T47D (cell line): ENCODE measurements at regions not wholly inside any gene's neighbourhood (a gene's known extent, or its start where the extent isn't known, plus 50 kb on each side); places are given as distances from the start of the nearest gene placed in this dataset.
"Not testable (repeated sequence)": the region's sequence is repeated elsewhere in the genome, so short reads cannot be mapped to it uniquely, and the experiment has no call there.

Experiments
- DNase-seq, 2 experiments: peaks; one replicate each; pipeline versions ENCODE4 v3.0.0 to v3.0.0-alpha.2; 2011 to 2012; ENCODE audit warnings: low read depth in 1 of 2, low spot score in 1 of 2
- JUND ChIP-seq: IDR thresholded peaks from 2 replicates; pipeline ENCODE4 v1.6.1; 2012; ENCODE audit warnings: low read depth
- in situ Hi-C: cut with HindIII; loops from 2 replicates; pipeline ENCODE4 v1.10.0; 2016; ENCODE audit warnings: low sequenced_read_pairs, low pct_unique_long_range_greater_than_20kb

DNA sequence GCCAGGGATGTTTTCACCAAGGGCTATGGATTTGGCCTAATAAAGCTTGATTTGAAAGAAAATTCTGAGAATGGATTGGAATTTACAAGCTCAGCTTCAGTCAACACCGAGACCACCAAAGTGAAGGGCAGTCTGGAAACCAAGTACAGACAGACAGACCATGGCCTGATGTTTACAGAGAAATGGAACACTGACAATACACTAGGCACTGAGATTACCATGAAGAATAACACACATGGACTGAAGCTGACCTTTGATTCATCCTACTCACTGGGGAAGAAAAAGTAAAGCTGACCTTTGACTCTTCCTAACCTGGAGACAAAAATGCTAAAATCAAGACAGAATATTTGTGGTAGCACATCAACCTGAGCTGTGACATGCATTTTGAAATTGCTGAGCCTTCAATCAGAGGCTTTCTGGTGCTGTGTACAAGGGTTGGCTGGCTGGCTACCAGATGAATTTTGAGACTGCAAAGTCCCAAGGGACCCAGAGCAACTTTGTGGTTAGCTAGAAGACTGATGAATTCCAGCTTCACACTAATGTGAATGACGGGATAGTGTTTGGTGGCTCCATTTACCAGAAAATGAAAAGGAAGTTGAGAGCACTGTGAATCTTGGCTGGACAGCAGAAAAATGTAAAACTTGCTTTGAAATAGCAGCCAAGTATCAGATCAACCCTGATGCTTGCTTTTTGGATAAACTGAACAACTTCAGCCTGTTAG, 190.4 kb upstream of the KCTD3 start:
- in situ Hi-C loops: no loop called here
- DNase-seq: no peak
- TF ChIP-seq JUND: no peak

- no peak for TF ChIP-seq JUND
- in situ Hi-C loops: no loop called here
- no peak for DNase-seq
Measured at GRCh38 chr1:215377746-215378145, 189.4 kb upstream of the KCTD3 start.

GRCh38 chr1:215380566-215380965, 186.5 kb upstream of the KCTD3 start:
- in situ Hi-C loops: no loop called here
- no peak for DNase-seq
- no peak for TF ChIP-seq JUND

DNA sequence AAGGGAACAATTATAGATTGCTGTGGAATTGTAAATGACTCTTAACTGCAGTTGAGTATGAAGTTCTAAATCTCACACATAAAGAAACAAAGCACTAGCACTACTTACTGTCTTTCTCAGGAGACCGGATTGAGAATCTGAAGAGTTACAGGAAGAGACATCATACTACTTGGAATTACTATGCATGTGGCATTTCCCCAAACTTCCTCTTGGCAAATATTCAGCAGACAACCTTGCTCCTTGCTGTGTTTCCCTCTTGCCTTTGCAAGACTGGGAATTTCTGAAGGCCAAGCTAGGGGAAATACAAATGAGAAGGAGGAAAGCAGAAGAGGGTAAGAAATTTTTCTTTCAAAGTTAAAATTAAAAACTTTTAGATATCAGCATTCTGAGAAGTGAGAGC, 173.6 kb upstream of the KCTD3 start:
- DNase-seq: peak in 1 of 2 experiments; percentile 64
- no peak for TF ChIP-seq JUND
- in situ Hi-C loops: no loop called here

DNA sequence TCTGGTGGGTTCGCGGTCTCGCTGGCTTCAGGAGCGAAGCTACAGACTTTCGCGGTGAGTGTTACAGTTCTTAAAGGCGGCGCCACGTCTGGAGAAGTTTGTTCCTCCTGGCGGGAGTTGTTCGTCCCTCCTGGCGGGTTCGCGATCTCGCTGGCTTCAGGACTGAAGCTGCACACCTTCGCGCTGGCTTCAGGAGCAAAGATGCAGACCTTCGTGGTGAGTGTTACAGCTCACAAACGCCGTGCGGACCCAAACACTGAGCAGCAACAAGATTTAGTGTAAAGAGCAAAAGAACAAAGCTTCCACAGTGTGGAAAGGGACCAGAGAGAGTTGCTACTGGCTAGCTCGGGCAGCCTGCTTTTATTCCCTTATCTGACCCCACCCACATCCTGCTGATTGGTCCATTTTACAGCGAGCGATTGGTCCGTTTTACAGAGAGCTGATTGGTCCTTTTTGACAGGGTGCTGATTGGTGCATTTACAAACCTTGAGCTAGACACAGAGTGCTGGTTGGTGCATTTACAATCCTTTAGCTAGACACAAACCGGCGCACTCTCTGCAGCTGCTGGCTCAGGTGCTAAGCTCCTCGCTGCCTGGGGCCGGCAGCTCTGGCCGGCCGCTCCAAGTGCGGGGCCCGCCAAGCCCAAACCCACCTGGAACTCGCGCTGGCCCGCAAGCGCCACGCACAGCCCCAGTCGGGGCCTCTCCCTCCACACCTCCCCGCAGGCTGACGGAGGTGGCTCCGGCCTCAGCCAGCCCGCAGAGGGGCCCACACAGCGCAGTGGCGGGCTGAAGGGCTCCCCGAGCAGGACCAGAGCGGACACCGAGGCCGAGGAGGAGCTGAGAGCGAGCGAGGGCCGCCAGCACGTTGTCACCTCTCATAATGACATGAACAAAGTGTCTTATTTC, 172.8 kb upstream of the KCTD3 start:
- no peak for TF ChIP-seq JUND
- no peak for DNase-seq
- in situ Hi-C loops: no loop called here

GRCh38 chr1:215397106-215397505, 170.0 kb upstream of the KCTD3 start:
- no peak for TF ChIP-seq JUND
- in situ Hi-C loops: no loop called here

GRCh38 chr1:215397843-215398242, 169.3 kb upstream of the KCTD3 start:
- in situ Hi-C loops: no loop called here
- peak in 1 of 2 experiments; percentile 60 for DNase-seq
- TF ChIP-seq JUND: peak; percentile 38; the same call in 1 of the 2 replicates

More at GRCh38 chr1:215397106-215397505, 170.0 kb upstream of the KCTD3 start:
- no peak for DNase-seq

- peak; percentile 96 for TF ChIP-seq JUND
- DNase-seq: peak in 1 of 2 experiments; percentile 93
- in situ Hi-C loops: no loop called here
Measured at GRCh38 chr1:215399787-215400186, 167.3 kb upstream of the KCTD3 start.

DNA sequence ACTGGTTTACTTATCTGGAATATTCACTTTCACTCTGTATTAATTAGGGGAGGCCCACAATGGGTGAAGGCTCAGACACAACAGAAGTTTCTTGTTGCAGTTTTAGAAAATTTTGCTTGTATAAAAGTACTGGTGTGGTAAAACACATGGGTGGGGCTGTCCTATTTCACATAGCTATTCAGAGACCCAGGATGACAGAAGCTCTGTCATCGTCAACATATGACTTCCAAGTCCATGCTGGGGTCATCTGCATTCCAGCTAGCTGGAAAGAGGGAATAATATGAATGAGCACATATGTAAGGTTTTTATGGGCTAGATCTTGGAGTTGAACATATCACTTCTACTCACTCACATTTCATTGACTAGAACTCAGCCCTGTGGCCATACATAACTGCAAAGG, 166.4 kb upstream of the KCTD3 start:
- in situ Hi-C loops: no loop called here
- no peak for TF ChIP-seq JUND
- peak in 1 of 2 experiments; percentile 50 for DNase-seq

- no peak for TF ChIP-seq JUND
- in situ Hi-C loops: no loop called here
- no peak for DNase-seq
Measured at GRCh38 chr1:215402147-215402546, 165.0 kb upstream of the KCTD3 start.

GRCh38 chr1:215405211-215405610, 161.9 kb upstream of the KCTD3 start:
- no peak for DNase-seq
- no peak for TF ChIP-seq JUND
- in situ Hi-C loops: no loop called here

DNA sequence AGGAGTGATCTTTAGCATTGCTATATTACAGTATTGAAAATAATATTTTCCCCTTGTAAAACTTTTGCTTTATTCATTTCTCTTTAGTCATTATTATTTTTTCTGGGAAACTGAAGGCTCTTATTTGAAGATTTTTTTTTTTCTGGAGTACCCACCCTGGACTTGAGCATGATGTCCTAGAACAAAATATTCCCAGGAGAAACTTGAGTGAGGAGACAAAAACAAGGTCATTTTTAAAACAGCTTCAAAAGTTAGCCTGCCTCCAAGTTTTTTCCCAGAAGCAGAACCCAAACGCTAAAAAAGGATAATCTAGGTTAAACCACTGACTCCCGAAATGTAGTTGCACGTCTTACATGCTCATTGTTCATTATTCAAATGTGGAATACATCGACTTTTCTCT, 160.2 kb upstream of the KCTD3 start:
- no peak for DNase-seq
- in situ Hi-C loops: no loop called here
- TF ChIP-seq JUND: no peak

GRCh38 chr1:215407575-215407974, 159.5 kb upstream of the KCTD3 start:
- no peak for TF ChIP-seq JUND
- in situ Hi-C loops: no loop called here

GRCh38 chr1:215409546-215409945, 157.6 kb upstream of the KCTD3 start:
- DNase-seq, in situ Hi-C loops: not testable (repeated sequence)

More at GRCh38 chr1:215407575-215407974, 159.5 kb upstream of the KCTD3 start:
- DNase-seq: no peak

GRCh38 chr1:215415521-215415920, 151.6 kb upstream of the KCTD3 start:
- in situ Hi-C loops, DNase-seq: not testable (repeated sequence)
